HCT116 (cell line): ENCODE measurements at regions not wholly inside any gene's neighbourhood (a gene's known extent, or its start where the extent isn't known, plus 50 kb on each side); places are given as distances from the start of the nearest gene placed in this dataset.

Experiments
- ATAC-seq: fragments of 200-7000 bp; cut with Tn5 transposase; 2 replicates; pipeline ENCODE4 v1.9.1; 2020; ENCODE audit warnings: mild to moderate bottlenecking, moderate library complexity
- BruUV-seq: library from RNA; stranded (reverse); fragments of 400-500 nt; replicated peaks from 2 replicates; lab custom pipeline; 2021; lab: Mats Ljungman, UMichigan
- CTCF ChIA-PET: fragments of 300-600 bp; sonication (Branson Sonifier 250); formaldehyde crosslinking; loops from one replicate; lab custom pipeline; 2021; ENCODE audit warnings: antibody characterized with exemption; lab: Charles Lee
- POLR2A ChIA-PET: fragments of 300-600, 350-600 bp; sonication (Branson Sonifier 250); formaldehyde crosslinking; loops from one replicate; lab custom pipeline; 2021; ENCODE audit warnings: antibody characterized with exemption; lab: Charles Lee
- RAD21 ChIA-PET, 2 experiments: fragments of 300-600 bp; sonication (Branson Sonifier 250); formaldehyde crosslinking; loops; one replicate each; lab custom pipeline; 2023; ENCODE audit warnings: low total read pairs in 2 of 2; ENCODE audit not compliant: uncharacterized antibody in 2 of 2, unreplicated experiment in 2 of 2, low non-redundant PET in 1 of 2; lab: Charles Lee
- DNase-seq: peaks from one replicate; pipeline ENCODE4 v3.0.0-alpha.2; 2010; ENCODE audit warnings: low read depth, low spot score
- H2AFZ ChIP-seq: fragments of 200-600 bp; shearing (Covaris generic), sonication (generic); 2 replicates; pipeline ENCODE4 v1.6.1; 2017; ENCODE audit warnings: low read depth, mixed run types, mixed read lengths, antibody characterized with exemption, low read length; ENCODE audit not compliant: poor library complexity, severe bottlenecking
- H3K27ac ChIP-seq: 2 replicates; pipeline ENCODE4 v1.5.1; 2012; ENCODE audit warnings: low read depth, low read length
- H3K27me3 ChIP-seq: fragments of 200-600 bp; sonication (generic); 2 replicates; pipeline ENCODE4 v1.6.1; 2016; ENCODE audit warnings: mixed run types, low read length, mixed read lengths; ENCODE audit not compliant: insufficient read depth
- H3K36me3 ChIP-seq, 2 experiments: fragments of 200-500 bp in 1 of 2; fragments of 200-600 bp in 1 of 2; sonication (Bioruptor generic) in 1 of 2; sonication (generic) in 1 of 2; 2 replicates each; pipeline versions ENCODE4 v1.5.1 to v1.6.1; 2014 to 2016; ENCODE audit warnings: low read length in 2 of 2, inconsistent platforms in 1 of 2, mixed read lengths in 1 of 2, mixed run types in 1 of 2; ENCODE audit not compliant: insufficient read depth in 2 of 2, control insufficient read depth in 1 of 2
- H3K4me1 ChIP-seq, 2 experiments: fragments of 200-600 bp in 1 of 2; sonication (generic) in 1 of 2; 2 replicates each; pipeline versions ENCODE4 v1.5.1 to v1.6.1; 2012 to 2017; ENCODE audit warnings: low read length in 2 of 2, inconsistent platforms in 1 of 2, mild to moderate bottlenecking in 1 of 2, mixed read lengths in 1 of 2, mixed run types in 1 of 2, moderate library complexity in 1 of 2; ENCODE audit not compliant: insufficient read depth in 2 of 2, control insufficient read depth in 1 of 2
- H3K4me2 ChIP-seq: fragments of 200-600 bp; sonication (generic); 2 replicates; pipeline ENCODE4 v1.6.1; 2017; ENCODE audit warnings: mixed run types, low read length, mixed read lengths
- H3K4me3 ChIP-seq, 2 experiments: fragments of 200-600 bp in 1 of 2; sonication (generic) in 1 of 2; replicated peaks in 1 of 2; 2 replicates each; pipeline ENCODE4 v1.5.1; 2011 to 2016; ENCODE audit warnings: low read length in 2 of 2, control low read depth in 1 of 2, low read depth in 1 of 2, mild to moderate bottlenecking in 1 of 2, mixed read lengths in 1 of 2, mixed run types in 1 of 2
- H3K79me2 ChIP-seq: fragments of 200-600 bp; sonication (generic); 2 replicates; pipeline ENCODE4 v1.6.1; 2017; ENCODE audit warnings: mild to moderate bottlenecking, mixed run types, low read length, moderate library complexity, mixed read lengths; ENCODE audit not compliant: insufficient read depth
- H3K9ac ChIP-seq: fragments of 200-600 bp; sonication (generic); 2 replicates; pipeline ENCODE4 v1.6.1; 2016; ENCODE audit warnings: low read length, mixed read lengths
- H3K9me2 ChIP-seq: fragments of 200-600 bp; sonication (generic), shearing (Covaris generic); 2 replicates; pipeline ENCODE4 v1.6.1; 2017; ENCODE audit warnings: mixed run types, mild to moderate bottlenecking, moderate library complexity; ENCODE audit not compliant: insufficient read depth
- H3K9me3 ChIP-seq, 2 experiments: fragments of 200-500 bp in 1 of 2; fragments of 200-600 bp in 1 of 2; sonication (Bioruptor generic) in 1 of 2; sonication (generic) in 1 of 2; 2 replicates each; pipeline ENCODE4 v1.6.1; 2014 to 2017; ENCODE audit warnings: low read length in 2 of 2, mixed read lengths in 2 of 2, inconsistent platforms in 1 of 2, low read depth in 1 of 2, mild to moderate bottlenecking in 1 of 2, mixed run types in 1 of 2, moderate library complexity in 1 of 2; ENCODE audit not compliant: control insufficient read depth in 1 of 2, insufficient read depth in 1 of 2
- H4K20me1 ChIP-seq: fragments of 200-600 bp; sonication (generic), shearing (Covaris generic); 2 replicates; pipeline ENCODE4 v1.6.1; 2017; ENCODE audit warnings: mixed run types, mild to moderate bottlenecking, moderate library complexity; ENCODE audit not compliant: insufficient read depth
- EZH2phosphoT487 ChIP-seq: fragments of 200-600 bp; IDR thresholded peaks from 2 replicates; pipeline ENCODE4 v1.6.1; 2018; ENCODE audit warnings: antibody characterized with exemption, borderline replicate concordance
- FOSL1 ChIP-seq: IDR thresholded peaks from 2 replicates; pipeline ENCODE4 v1.6.1; 2012; ENCODE audit warnings: low read depth
- POLR2A ChIP-seq: IDR thresholded peaks from 2 replicates; pipeline ENCODE4 v1.7.0; 2011; ENCODE audit warnings: borderline replicate concordance; ENCODE audit not compliant: insufficient read depth, insufficient read length; ENCODE audit errors: extremely low read depth
- POLR2AphosphoS5 ChIP-seq: IDR thresholded peaks from 2 replicates; pipeline ENCODE4 v1.6.1; 2011; ENCODE audit warnings: mild to moderate bottlenecking, low read depth, low read length, moderate library complexity
- RAD21 ChIP-seq: IDR thresholded peaks from 2 replicates; pipeline ENCODE4 v1.6.1; 2012; ENCODE audit warnings: low read depth, mild to moderate bottlenecking
- SRF ChIP-seq: IDR thresholded peaks from 2 replicates; pipeline ENCODE4 v1.6.1; 2012; ENCODE audit warnings: low read depth
- TCF7L2 ChIP-seq: IDR thresholded peaks from 2 replicates; pipeline ENCODE4 v1.7.0; 2011; ENCODE audit warnings: borderline replicate concordance, inconsistent platforms; ENCODE audit not compliant: insufficient read depth, insufficient read length; ENCODE audit errors: extremely low read depth
- YY1 ChIP-seq: IDR thresholded peaks from 2 replicates; pipeline ENCODE4 v1.6.1; 2011; ENCODE audit warnings: low read length, low read depth, moderate library complexity, mild to moderate bottlenecking; ENCODE audit not compliant: insufficient replicate concordance; ENCODE audit errors: extremely low read depth
- intact Hi-C: fragments of 100-400 bp; cut with micrococcal nuclease; formaldehyde crosslinking; loops from 2 replicates; pipeline ENCODE4 v1.10.0; 2022
- TF ChIP-seq, protein P1 (sequence below): IDR thresholded peaks from 2 replicates; pipeline ENCODE4 v1.6.1; 2011; ENCODE audit warnings: mild to moderate bottlenecking, low read length, moderate library complexity; ENCODE audit not compliant: insufficient replicate concordance; ENCODE audit errors: extremely low read depth

DNA sequence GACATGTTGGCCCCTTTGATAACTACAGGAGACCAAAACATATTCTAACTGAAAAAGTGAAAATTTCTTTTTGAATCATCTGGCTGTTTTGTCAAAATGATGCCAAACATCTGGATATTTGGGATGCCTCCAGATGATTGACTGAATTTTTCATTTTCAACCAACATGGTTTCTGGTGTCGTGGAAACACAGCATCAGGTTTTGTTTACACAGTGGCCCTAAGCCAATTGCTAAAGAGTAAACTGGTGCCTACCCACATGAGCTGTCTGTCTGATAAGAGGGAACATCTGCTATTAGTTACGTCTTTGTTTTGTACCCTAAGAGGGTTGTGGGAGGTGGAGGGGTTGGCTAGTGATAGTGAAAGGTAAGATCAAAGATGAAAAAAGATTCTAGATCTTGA lies 204.8 kb downstream of the KCNK2 start:
- Histone ChIP-seq H3K4me1 (no peaks in the 10 kb centered on the region), H2AFZ (no peak overlapping the region), H3K9me3 (no peaks in the 10 kb centered on the region), H3K27me3 (no peaks in the 10 kb centered on the region), H3K4me3 (no peak overlapping the region), H3K79me2 (no peaks in the 10 kb centered on the region), H3K9me2 (no peaks in the 10 kb centered on the region), H3K9ac (no peak overlapping the region), H3K27ac (no peak overlapping the region), H4K20me1 (no peaks in the 10 kb centered on the region), H3K4me2 (no peak overlapping the region), H3K36me3 (no peaks in the 10 kb centered on the region)
- ATAC-seq (no peak), DNase-seq (no peak)
- ChIA-PET CTCF (no interaction called here), POLR2A (no interaction called here), RAD21 (no interaction called here)
- no TSS peak for BruUV-seq
- TF ChIP-seq FOSL1 (no peak), EZH2phosphoT487 (no peak), POLR2A (no peak), TCF7L2 (no peak)
- TF ChIP-seq, protein P1, sequence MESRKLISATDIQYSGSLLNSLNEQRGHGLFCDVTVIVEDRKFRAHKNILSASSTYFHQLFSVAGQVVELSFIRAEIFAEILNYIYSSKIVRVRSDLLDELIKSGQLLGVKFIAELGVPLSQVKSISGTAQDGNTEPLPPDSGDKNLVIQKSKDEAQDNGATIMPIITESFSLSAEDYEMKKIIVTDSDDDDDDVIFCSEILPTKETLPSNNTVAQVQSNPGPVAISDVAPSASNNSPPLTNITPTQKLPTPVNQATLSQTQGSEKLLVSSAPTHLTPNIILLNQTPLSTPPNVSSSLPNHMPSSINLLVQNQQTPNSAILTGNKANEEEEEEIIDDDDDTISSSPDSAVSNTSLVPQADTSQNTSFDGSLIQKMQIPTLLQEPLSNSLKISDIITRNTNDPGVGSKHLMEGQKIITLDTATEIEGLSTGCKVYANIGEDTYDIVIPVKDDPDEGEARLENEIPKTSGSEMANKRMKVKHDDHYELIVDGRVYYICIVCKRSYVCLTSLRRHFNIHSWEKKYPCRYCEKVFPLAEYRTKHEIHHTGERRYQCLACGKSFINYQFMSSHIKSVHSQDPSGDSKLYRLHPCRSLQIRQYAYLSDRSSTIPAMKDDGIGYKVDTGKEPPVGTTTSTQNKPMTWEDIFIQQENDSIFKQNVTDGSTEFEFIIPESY: no peak
- intact Hi-C loops: no loop called here

DNA sequence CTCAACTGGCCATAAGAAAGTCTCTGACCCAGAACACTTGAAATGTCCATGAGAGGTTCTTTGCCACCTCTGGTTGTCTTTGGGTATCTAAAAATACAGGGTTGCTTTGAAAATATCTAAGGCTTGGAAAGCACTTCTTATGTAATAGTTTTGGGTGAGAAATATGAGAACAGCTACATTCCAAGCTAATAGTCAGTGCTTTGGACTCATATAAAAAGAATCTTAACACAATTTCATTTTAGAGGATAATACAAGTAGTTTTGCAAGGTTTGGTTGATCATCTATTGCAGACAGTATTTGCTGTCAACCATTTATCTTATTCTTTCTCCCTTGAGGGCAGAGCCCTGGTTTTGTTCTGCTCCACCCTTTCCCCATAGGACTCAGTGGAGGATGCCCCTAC lies 207.5 kb downstream of the KCNK2 start:
- intact Hi-C loops: no loop called here
- no peak for DNase-seq
- no TSS peak for BruUV-seq
- ChIA-PET RAD21 (no interaction called here), POLR2A (no interaction called here), CTCF (no interaction called here)
- H3K27me3 ChIP-seq: no peaks in the 10 kb centered on the region
- no peak overlapping the region for H3K4me3 ChIP-seq
- H2AFZ ChIP-seq: no peak overlapping the region
- H3K9ac ChIP-seq: no peak overlapping the region
- H3K36me3 ChIP-seq: no peaks in the 10 kb centered on the region
- no peak overlapping the region for H3K27ac ChIP-seq
- TF ChIP-seq SRF: no peak
- TF ChIP-seq, protein P1: no peak
- TF ChIP-seq POLR2AphosphoS5: no peak
- TF ChIP-seq EZH2phosphoT487: no peak
- no peak for TF ChIP-seq RAD21
- no peak for TF ChIP-seq YY1
- H3K9me3 ChIP-seq: no peaks in the 10 kb centered on the region
- H4K20me1 ChIP-seq: no peaks in the 10 kb centered on the region
- no peaks in the 10 kb centered on the region for H3K9me2 ChIP-seq
- no peak for ATAC-seq
- no peaks in the 10 kb centered on the region for H3K4me1 ChIP-seq
- no peak overlapping the region for H3K4me2 ChIP-seq
- no peaks in the 10 kb centered on the region for H3K79me2 ChIP-seq
